ENCODE measurements at regions not wholly inside any gene's neighbourhood (a gene's known extent, or its start where the extent isn't known, plus 50 kb on each side); places are given as distances from the start of the nearest gene placed in this dataset.
"Not testable (repeated sequence)": the region's sequence is repeated elsewhere in the genome, so short reads cannot be mapped to it uniquely, and the experiment has no call there.

DNA sequence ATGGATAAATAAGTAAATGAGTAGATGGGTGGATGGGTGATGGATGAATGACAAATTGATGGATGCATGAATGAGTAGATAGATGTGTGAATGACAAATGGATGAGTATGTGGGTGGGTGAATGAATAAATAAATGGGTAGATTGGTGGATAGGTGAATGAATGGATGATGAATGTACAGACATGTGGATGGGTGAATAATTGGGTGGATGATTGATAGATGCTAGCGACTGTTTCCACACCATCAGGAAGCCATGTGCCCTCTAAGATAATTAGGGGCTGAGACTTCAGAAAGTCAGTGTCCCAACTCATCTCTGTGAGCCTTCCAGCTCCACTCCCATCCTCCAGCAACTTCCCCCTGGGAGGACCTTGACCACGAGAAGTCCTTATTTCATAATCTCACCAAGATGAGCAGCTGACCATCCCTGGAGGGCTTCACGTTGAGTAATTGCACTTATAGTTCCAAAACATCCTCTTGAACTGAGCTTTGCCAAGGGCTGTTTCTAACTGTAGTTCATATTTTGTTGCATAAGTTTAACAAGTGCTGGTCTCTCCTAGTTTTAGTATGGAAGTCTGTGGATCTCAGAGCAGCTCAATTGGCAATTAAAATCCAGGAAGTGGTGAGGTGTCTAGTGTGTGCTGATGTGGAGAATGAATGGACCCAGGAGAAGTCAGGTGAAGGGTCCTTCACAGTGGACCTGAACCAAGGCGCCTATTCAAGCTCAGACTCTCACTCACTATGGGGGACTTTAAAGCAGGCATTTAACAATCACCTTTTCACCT lies 295.7 kb downstream of the ADGRD1 start:
- DNase-seq (ENCODE audit: low read depth in 2 of 2) = no peak

GRCh38 chr12:131250028-131250950 lies 296.6 kb downstream of the ADGRD1 start:
- no peak for DNase-seq (ENCODE audit: low read depth in 2 of 2)

DNA sequence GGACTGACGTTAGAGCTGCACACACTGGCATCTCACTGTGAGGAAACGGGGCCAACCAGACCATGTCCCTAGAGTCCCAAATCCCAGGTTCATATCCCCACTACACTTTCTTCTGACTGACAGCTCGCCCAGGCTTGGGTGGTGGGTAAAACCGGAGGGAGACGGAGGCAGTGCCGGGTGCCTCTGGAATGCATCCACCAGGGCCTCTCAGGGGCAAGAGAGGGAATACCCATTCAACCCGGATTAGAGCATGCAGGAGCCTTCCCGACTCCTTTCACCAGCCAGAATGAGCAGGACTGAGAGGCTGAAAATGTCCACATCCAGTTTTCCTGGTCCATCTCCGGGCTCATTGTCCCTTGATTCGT lies 297.2 kb downstream of the ADGRD1 start:
- DNase-seq (ENCODE audit: low read depth in 2 of 2) = no peak

DNA sequence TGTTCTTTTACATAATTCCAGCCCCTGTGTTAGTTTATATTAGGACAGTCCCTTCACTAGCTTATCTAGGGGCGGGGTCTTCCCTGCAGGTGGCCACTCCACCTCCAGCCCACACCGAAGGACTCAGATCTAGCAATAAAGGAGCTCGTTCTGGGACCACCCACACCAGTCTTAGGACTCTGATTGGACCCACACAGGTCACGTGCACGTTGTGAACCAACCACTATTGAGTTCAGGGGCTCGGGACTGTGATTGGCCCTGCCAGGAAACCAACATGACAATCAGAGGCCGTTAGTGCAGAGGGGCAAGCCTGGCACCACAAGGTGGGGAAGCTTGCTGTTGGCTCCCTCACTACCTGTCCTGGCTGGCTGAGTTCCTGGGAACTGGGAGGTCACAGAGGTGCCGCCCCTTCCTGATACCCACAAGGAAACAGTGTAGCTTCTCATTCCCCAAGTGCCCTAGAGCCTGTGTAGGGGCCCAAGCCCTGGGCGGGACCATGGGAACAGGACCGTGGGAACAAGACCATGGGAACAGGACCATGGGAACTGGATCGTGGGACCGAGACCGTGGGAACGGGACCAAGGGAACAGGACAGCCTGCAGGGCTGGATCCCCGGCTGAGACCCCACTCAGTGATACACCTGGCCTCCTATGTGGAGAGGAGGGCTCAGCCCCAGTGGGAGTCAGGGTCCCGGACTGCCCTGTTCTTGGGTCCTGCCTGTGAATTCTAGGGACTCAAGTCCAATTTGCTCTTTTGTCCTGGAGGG lies 297.8 kb downstream of the ADGRD1 start:
- DNase-seq (ENCODE audit: low read depth in 2 of 2) = no peak

GRCh38 chr12:131253376-131254026 lies 299.8 kb downstream of the ADGRD1 start:
- no peak for DNase-seq (ENCODE audit: low read depth in 2 of 2)

DNA sequence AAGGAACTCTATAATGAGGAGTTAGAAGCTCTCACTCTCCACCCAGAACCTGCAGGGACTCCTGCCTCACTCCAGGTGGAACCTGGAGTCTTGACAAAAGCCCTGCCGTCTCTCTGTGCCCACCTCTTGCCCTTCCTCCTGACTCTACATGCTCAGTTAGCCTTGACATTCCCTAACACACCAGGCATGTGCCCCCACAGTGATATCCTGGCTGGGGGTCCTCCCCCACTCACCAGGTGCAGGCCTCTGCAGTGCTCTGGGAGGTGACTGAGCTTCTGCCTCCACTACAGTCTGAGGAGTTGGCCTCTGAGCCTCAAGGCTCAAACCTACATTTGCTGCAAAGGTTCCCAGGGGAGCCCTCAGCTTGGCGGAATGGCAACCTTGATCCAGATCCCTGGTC lies 300.7 kb downstream of the ADGRD1 start:
- no peak for DNase-seq (ENCODE audit: low read depth in 2 of 2)

DNA sequence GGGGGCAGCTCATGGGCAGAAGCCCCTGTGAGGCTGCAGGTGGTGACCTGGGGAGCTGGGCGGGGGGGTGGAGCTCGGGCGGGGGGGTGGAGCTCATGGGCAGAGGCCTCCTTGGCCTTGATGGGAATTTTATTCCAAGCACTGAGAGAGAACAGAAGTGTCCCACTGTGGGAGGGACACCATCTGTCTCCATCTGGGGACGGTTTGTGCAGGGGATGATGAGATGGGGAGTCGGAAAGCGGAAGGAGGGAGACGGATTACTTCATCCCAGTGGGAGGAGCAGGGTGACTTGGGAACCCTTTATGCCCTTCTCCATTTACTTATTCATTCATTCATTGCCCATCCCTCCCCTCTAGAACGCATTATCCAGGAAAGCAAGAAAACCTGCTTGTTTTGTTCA lies 304.7 kb downstream of the ADGRD1 start:
- DNase-seq (ENCODE audit: low read depth in 2 of 2) = no peak

GRCh38 chr12:131260251-131260905 lies 306.7 kb downstream of the ADGRD1 start:
- DNase-seq (ENCODE audit: low read depth in 2 of 2) = no peak

DNA sequence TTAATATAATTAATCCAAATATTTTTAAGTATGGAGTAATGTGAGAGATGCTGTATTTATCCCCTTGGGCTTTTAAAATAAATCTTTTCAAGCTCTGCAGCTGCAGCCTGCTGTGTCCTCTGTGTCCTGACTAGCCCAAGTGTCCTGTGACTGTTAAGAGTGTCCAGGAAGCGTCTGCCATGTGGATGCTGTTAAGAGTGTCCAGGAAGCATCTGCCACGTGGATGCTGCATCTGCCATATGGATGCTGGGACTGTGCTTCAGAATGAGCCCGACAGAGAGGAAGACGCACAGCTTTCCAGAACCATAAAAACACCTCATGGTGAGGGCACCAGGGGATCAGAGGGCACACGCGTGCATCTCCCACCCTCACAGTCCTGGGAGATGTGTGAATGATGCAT lies 307.2 kb downstream of the ADGRD1 start:
- peak in 1 of 2 donors; percentile 46 for DNase-seq (ENCODE audit: low read depth in 2 of 2)

- DNase-seq (ENCODE audit: low read depth in 2 of 2) = no peak
Observed at GRCh38 chr12:131261906-131262305, 308.2 kb downstream of the ADGRD1 start.

DNA sequence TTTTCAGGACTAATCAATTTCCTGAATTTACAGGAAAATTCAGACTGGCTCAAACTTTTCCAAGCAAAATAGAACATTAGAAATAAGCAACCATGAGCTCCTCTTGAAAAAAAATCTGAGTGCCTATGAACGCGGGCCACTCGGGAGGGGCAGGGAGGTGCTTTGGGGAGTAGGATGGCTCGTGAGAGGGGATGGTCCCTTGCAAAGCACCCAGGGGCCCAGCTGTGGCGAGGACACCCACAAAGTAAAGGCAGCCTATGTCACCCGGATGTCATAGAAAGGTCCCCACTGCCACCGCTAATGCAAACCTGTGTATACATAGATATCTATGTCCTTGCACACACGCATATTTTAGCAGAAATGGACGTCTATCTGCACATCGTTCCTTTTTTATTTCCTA lies 309.9 kb downstream of the ADGRD1 start:
- no peak for DNase-seq (ENCODE audit: low read depth in 2 of 2)

- DNase-seq (ENCODE audit: low read depth in 2 of 2) = peak in 1 of 2 donors; percentile 46
Observed at GRCh38 chr12:131264635-131265034, 310.9 kb downstream of the ADGRD1 start.

- DNase-seq (ENCODE audit: low read depth in 2 of 2) = no peak
Observed at GRCh38 chr12:131266591-131267467, 313.1 kb downstream of the ADGRD1 start.

DNA sequence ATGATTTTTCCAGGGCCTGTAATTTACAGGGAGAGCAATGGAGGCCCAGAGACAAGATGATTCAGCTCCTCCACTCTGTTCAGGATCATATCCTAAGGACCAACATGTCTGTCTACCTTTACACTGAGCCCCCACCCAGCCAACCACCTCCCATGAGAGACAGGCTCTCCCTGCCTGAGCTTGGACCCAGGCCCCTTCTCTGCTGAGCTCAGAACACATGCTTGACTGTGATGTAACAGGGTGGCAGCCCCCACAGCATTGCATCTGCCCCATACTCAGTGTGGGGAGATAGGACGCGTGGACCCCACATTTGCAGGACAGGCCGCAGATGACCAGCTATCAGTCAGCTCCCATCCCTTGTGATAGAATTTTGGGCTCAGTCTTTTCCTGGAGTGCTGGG lies 313.9 kb downstream of the ADGRD1 start:
- no peak for DNase-seq (ENCODE audit: low read depth in 2 of 2)

DNA sequence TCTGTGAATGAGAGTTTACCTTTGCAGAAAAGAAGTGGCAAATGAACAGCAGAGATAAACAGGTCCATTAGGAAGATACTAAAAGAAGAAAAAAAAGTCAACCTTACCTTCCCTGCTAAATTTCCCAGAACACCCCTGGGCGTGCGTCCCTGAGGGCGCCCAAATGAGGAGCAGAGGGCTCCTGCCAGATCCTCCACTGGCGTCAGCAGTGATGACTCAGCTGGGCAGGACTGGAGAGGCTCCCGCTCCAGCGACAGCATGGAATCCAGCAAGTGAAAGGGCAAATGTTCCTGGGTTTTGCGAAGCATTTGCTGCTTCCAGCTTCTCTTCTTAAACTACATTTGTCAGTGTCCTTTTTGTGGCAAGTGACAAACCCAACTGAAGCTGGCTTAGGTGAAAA lies 314.4 kb downstream of the ADGRD1 start:
- not testable (repeated sequence) for DNase-seq (ENCODE audit: low read depth in 2 of 2)

GRCh38 chr12:131268571-131268970 lies 314.9 kb downstream of the ADGRD1 start:
- not testable (repeated sequence) for DNase-seq (ENCODE audit: low read depth in 2 of 2)

DNA sequence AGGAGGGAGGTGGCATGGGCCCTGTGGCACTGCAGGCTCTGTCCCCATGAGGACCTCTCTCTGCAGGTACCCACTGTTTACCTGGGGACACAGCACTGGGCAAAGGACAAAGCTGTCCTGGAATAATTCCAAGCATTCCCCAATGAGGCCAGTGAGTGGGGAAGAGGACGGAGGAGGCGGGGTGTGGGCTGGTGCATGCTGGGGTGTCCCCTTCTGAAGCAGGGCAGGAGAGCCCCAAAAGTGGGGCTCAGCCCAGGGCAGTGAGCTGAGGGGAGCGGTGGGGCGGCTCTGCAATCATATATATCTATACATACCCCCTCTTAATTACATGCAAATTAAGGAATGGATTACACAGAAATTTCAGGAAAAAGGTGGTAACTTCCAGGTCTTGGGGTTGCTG lies 315.8 kb downstream of the ADGRD1 start:
- no peak for DNase-seq (ENCODE audit: low read depth in 2 of 2)

DNA sequence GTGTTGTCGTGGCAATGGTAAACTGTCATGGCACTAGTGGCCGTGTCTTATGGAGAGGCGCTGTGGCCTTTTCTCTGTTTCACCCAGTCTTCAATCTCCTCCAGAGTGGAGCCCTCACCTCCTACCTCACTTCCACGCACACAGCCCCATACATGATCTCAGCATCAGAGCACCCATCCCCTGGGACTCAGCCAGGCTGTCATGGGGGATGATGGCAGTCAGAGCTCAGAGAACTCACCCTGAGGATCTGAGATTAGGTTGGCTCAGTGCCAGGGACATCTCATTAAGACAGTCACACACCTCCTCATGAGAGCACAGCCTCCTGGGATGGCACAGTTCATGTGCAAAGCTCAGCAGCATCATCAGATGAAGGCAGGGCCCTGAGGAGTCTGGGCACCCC lies 316.3 kb downstream of the ADGRD1 start:
- not testable (repeated sequence) for DNase-seq (ENCODE audit: low read depth in 2 of 2)

DNA sequence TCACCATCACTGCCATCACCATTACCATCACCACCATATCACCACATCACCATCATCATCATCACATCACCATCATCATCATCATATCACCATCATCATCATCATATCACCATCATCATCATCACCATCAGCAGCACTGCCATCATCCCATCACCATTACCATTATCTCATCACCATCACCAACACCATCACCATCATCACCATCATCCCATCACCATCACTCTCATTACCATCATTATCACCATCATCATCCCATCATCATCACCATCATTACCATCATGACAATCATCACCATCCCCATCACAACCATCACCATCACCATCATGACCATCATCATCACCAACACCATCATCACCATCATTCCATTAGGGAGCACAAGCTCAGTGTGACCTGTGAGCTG lies 318.0 kb downstream of the ADGRD1 start:
- no peak for DNase-seq (ENCODE audit: low read depth in 2 of 2)

- not testable (repeated sequence) for DNase-seq (ENCODE audit: low read depth in 2 of 2)
Observed at GRCh38 chr12:131272283-131272814, 318.6 kb downstream of the ADGRD1 start.
